ENCODE measurements at regions not wholly inside any gene's neighbourhood (a gene's known extent, or its start where the extent isn't known, plus 50 kb on each side); places are given as distances from the start of the nearest gene placed in this dataset.

DNA sequence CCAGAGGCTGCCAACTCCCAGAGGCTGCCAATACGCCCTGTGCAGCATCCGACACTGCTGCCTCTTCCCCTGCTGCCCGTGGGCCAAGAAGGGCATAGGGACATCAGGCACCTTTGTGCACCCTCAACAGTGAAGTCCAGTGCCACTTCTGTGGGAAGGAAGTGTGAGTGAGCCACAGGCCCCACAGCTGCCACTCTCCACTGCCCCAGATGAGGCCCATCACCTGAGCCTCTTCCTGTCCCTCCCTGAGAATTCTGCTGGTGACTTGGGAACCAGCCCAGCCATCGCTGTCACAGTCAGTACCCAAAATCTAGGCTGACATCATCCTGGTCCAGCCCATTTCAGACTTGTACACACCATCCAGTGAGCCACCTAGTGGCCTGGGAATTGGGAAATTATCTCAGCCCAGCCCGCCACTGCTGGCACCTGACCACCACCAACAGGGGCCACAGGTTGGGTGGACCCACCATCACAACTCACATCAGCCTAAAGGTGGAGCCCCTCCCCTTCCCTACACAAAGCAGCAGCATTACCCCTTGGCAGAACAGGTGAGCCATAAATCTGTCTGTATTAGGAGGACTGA is 733.9 kb upstream of the KLHL1 start:
- H3K27ac ChIP-seq, result no peak overlapping the region
- TF ChIP-seq CTCF (conservative IDR thresholded peaks at IDR 0.05), result peak; percentile 27; the same call in 1 of the 2 replicates

DNA sequence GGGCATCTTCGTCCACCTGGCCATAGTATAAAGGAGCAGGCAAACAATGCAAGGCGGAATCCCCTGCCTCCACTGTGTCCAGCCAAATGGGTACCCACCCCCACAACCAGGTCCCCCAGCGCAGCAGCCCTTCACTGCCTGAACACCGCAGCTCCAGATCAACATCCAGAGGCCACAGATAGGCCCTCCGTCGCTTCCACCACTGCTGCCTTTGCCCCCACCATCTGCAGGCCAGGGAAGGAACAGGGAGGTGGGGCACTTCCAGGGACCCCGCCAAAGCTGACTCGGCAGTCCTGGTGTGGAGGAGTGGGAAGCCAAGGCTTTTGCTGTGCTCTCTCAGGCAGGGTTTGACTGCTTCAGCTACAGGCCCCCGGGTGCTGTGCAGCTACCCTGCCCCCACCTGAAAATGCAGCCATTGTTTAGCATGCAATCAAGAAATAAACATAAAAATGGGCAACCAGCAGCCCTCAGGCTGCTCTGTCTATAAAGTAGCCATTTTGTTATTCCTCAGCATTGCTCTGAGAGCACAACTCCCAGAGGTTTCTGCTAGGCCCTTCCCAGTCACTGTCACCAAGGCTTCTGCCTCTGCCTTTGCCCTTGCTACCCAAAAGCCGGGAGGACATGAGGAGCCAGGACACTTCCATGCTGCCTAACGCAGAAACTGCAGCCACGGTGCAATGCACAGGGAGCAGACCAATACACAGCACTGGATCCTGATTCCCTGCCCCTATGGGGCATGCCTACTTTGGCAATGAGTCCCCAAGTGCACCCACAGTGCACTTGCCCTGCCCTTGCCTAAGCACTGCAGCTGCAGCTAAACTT is 733.2 kb upstream of the KLHL1 start:
- TF ChIP-seq CTCF (conservative IDR thresholded peaks at IDR 0.05), result no peak
- H3K27ac ChIP-seq, result no peak overlapping the region

DNA sequence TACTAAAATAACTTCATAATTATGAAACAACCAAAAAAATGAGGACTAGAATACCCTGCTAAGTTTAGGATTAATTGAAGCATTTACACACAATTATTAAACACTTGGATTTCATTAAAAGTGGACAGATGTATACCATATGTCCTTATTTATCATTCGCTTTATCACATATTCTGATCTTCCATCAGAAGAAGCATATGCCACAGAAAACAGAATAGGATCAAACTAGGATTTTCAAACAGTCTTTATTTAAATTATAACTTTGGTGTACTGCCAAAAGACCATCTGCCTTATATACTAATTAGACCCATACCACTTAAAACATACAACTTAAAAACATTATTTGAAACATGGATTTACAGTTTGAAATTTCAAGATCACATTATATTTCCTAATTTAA is 727.1 kb upstream of the KLHL1 start:
- no peak overlapping the region for H3K27ac ChIP-seq
- no peak for TF ChIP-seq CTCF (conservative IDR thresholded peaks at IDR 0.05)

DNA sequence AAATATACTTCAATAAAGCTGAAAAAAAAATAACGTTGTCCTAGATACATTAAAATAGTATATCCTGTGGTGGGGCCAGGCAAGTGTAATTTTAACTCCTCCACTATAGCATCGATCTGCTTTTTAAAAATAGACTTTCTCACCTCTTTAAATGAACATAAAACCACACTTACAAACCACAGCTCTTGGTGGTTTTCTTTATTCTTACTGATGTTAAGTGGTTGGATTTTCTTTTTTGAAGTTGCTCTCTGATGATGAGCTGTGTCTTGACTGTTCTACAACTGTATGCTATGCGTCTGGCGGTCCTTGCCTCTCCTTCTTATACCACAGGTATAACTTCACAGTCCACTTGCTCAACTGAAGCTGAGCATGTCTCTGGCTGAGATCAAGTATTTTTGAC is 721.5 kb upstream of the KLHL1 start:
- H3K27ac ChIP-seq, result no peak overlapping the region
- no peak for TF ChIP-seq CTCF (conservative IDR thresholded peaks at IDR 0.05)

DNA sequence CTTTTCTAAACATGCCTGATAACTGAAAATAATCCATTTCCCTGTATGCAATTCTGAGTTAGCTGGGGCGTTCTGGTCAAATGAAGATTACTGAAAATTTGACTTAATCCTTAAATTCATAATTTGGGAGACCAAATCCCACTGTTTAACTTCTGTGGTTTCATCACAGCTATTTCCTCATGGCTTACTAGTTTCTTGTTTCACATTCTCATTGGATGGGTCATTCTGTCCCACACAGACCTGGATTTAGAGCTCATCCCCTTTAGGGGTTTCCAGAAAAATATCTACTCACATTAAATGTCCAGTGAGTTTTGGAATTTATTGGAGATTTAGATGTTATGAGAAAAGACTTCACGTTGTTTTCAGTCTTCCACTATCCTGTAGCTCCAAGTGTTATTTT is 709.3 kb upstream of the KLHL1 start:
- no peak overlapping the region for H3K27ac ChIP-seq
- no peak for TF ChIP-seq CTCF (conservative IDR thresholded peaks at IDR 0.05)

- TF ChIP-seq CTCF (conservative IDR thresholded peaks at IDR 0.05), result no peak
- no peak overlapping the region for H3K27ac ChIP-seq
Observed at GRCh38 chr13:70816853-70817252, 708.6 kb upstream of the KLHL1 start.

DNA sequence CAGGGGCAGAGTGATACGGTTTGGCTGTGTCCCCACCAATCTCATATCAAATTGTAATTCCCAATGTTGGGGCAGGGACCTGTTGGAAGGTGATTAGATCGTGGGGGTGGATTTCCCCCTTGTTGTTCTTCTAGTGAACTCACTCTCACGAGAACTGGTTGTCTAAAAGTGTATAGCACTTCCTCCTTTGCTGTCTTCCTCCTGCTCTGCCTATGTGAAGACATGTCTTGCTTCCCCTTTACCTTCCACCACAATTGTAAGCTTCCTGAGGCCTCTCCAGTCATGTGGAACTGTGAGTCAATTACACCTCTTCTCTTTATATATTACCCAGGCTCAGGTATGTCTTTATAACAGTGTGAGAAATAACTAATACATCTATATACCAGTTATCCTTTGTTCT is 706.4 kb upstream of the KLHL1 start:
- H3K27ac ChIP-seq, result no peak overlapping the region
- no peak for TF ChIP-seq CTCF (conservative IDR thresholded peaks at IDR 0.05)

All from VCaP (cell line).